ENCODE measurements at regions not wholly inside any gene's neighbourhood (a gene's known extent, or its start where the extent isn't known, plus 50 kb on each side); places are given as distances from the start of the nearest gene placed in this dataset.

- TF ChIP-seq BCL3 (CRISPR knock-in tag; IDR thresholded peaks at IDR 0.05) (no peak), ARNT (IDR thresholded peaks at IDR 0.05) (no peak), POLR2AphosphoS2 (IDR thresholded peaks at IDR 0.05; ENCODE audit: low read depth, low read length) (no peak), ZNF644 (CRISPR knock-in tag; IDR thresholded peaks at IDR 0.05; ENCODE audit: low read depth) (no peak), ZNF180 (CRISPR knock-in tag; IDR thresholded peaks at IDR 0.05; ENCODE audit: borderline replicate concordance, low read depth) (no peak)
Observed at GRCh38 chr12:75884465-75884985, 147.1 kb downstream of the PHLDA1 start (continued).

DNA sequence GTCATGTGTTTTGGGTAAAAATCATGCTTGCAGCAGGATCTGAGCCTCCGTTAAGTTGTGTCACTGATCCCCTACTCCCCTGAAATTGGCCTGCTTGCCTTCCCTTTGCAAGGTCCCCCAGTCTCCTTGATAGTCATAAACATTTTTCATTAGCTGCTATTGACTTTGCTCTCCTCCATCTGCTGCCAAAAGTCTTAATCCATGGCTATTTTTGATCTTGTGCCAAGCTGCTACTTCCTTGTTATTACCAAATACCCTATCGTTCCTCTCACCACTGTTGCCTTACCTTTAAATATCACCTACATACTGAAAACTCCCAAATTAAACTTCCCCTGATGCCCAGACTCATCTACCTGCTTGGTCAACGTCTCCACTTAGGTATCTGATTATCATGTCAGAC is 148.3 kb downstream of the PHLDA1 start:
- 94% methylated on average over 3 of the region's 3 CpGs for WGBS (ENCODE audit: low lambda C conversion rate)
- BruUV-seq (replicated peaks), result no TSS peak
- Histone ChIP-seq H3K9me3 (ENCODE audit: low read length) (no peaks in the 10 kb centered on the region), H4K20me1 (ENCODE audit: insufficient read depth, low read length) (no peaks in the 10 kb centered on the region), H3K9ac (ENCODE audit: insufficient read depth, low read depth, low read length) (no peak overlapping the region), H3K4me2 (ENCODE audit: low read depth, low read length) (no peak overlapping the region), H3K27me3 (ENCODE audit: control insufficient read depth in 1 of 2, insufficient read depth in 2 of 2, low read length in 2 of 2) (no peaks in the 10 kb centered on the region), H3K27ac (ENCODE audit: extremely low read length, insufficient read depth, low read length) (no peak overlapping the region), H2AFZ (ENCODE audit: low read length) (no peak overlapping the region), H3K4me1 (ENCODE audit: insufficient read depth, low read length) (peaks cover 16% of the 10 kb centered on the region), H3K36me3 (replicated peaks in 1 of 2; ENCODE audit: control insufficient read depth in 1 of 2, insufficient read depth in 2 of 2, low read length in 2 of 2) (no peaks in the 10 kb centered on the region), H3K79me2 (ENCODE audit: insufficient read depth, low read length) (no peaks in the 10 kb centered on the region), H3K4me3 (replicated peaks in 1 of 3; ENCODE audit: insufficient read depth in 1 of 3, low read depth in 2 of 3, low read length in 3 of 3) (no peak overlapping the region)
- intact Hi-C loops (cut with micrococcal nuclease; ENCODE audit: unreplicated experiment) (no loop called here), in situ Hi-C loops (cut with HindIII; ENCODE audit: extremely low pct_ligation_motif_present, low pct_unique_long_range_greater_than_20kb) (no loop called here)
- ATAC-seq, result no peak
- CTCF ChIA-PET (ENCODE audit: low intra/inter-chr PET ratio, low total read pairs), result no interaction called here
- POLR2A ChIA-PET, result no interaction called here
- FAIRE-seq, result no peak
- no peak for DNase-seq (ENCODE audit: low spot score)
- no peak for TF ChIP-seq RBM22 (optimal IDR thresholded peaks at IDR 0.05; ENCODE audit: low read length)
- TF ChIP-seq, protein P1, sequence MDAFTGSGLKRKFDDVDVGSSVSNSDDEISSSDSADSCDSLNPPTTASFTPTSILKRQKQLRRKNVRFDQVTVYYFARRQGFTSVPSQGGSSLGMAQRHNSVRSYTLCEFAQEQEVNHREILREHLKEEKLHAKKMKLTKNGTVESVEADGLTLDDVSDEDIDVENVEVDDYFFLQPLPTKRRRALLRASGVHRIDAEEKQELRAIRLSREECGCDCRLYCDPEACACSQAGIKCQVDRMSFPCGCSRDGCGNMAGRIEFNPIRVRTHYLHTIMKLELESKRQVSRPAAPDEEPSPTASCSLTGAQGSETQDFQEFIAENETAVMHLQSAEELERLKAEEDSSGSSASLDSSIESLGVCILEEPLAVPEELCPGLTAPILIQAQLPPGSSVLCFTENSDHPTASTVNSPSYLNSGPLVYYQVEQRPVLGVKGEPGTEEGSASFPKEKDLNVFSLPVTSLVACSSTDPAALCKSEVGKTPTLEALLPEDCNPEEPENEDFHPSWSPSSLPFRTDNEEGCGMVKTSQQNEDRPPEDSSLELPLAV (CRISPR knock-in tag; conservative IDR thresholded peaks at IDR 0.05; ENCODE audit: low read depth), result no peak
- no peak for TF ChIP-seq ZSCAN25 (CRISPR knock-in tag; IDR thresholded peaks at IDR 0.05)
- TF ChIP-seq ZNF207 (IDR thresholded peaks at IDR 0.05; ENCODE audit: borderline replicate concordance), result no peak
- TF ChIP-seq BRD4 (CRISPR knock-in tag; IDR thresholded peaks at IDR 0.05), result no peak
- TF ChIP-seq HNF4A (CRISPR knock-in tag; IDR thresholded peaks at IDR 0.05), result no peak
- no peak for TF ChIP-seq IKZF5 (CRISPR knock-in tag; IDR thresholded peaks at IDR 0.05)
- no peak for TF ChIP-seq SP2 (CRISPR knock-in tag; IDR thresholded peaks at IDR 0.05)
- TF ChIP-seq MNT (IDR thresholded peaks at IDR 0.05), result no peak
- no peak for TF ChIP-seq NR1H2 (CRISPR knock-in tag; IDR thresholded peaks at IDR 0.05; ENCODE audit: borderline replicate concordance, low read depth)
- no peak for TF ChIP-seq SPEN (CRISPR knock-in tag; IDR thresholded peaks at IDR 0.05; ENCODE audit: low read depth)
- no peak for TF ChIP-seq CCAR2 (optimal IDR thresholded peaks at IDR 0.05; ENCODE audit: low read depth, low read length)
- TF ChIP-seq PCBP2 (optimal IDR thresholded peaks at IDR 0.05; ENCODE audit: low read depth, low read length, poor library complexity, severe bottlenecking), result no peak
- TF ChIP-seq ZNF30 (CRISPR knock-in tag; IDR thresholded peaks at IDR 0.05), result no peak
